Psoas muscle (tissue), 7 donors: ENCODE measurements at regions not wholly inside any gene's neighbourhood (a gene's known extent, or its start where the extent isn't known, plus 50 kb on each side); places are given as distances from the start of the nearest gene placed in this dataset.
"Not testable (repeated sequence)": the region's sequence is repeated elsewhere in the genome, so short reads cannot be mapped to it uniquely, and the experiment has no call there.

Experiments
- ATAC-seq, 4 donors: fragments of 200-7000 bp; cut with Tn5 transposase; one replicate each; pipeline ENCODE4 v1.9.1; 2020; ENCODE audit warnings: moderate library complexity in 3 of 4, mild to moderate bottlenecking in 2 of 4
- DNase-seq, 2 donors: peaks; one replicate each; pipeline ENCODE4 v3.0.0-alpha.2; 2020
- H3K27ac ChIP-seq: fragments of 200-600 bp; one replicate; pipeline ENCODE4 v1.8.0; 2022
- H3K27me3 ChIP-seq, 3 donors: fragments of 200-600 bp in 1 of 3; one replicate each; pipeline versions ENCODE4 v1.6.1 to v1.8.0; 2013 to 2022; ENCODE audit warnings: low read length in 2 of 3, mild to moderate bottlenecking in 2 of 3, moderate library complexity in 1 of 3; ENCODE audit not compliant: insufficient read depth in 3 of 3
- H3K36me3 ChIP-seq, 2 donors: fragments of 200-600 bp in 1 of 2; one replicate each; pipeline versions ENCODE4 v1.6.1 to v1.8.0; 2013 to 2022; ENCODE audit warnings: low read depth in 1 of 2, mild to moderate bottlenecking in 1 of 2, moderate library complexity in 1 of 2; ENCODE audit not compliant: insufficient read depth in 1 of 2
- H3K4me1 ChIP-seq: fragments of 200-600 bp; one replicate; pipeline ENCODE4 v1.8.0; 2022
- H3K4me3 ChIP-seq: fragments of 200-600 bp; one replicate; pipeline ENCODE4 v1.8.0; 2022; ENCODE audit warnings: mild to moderate bottlenecking
- H3K9me3 ChIP-seq: fragments of 200-600 bp; one replicate; pipeline ENCODE4 v1.8.0; 2022
- WGBS, 3 donors: extraction: QIAGEN DNeasy Blood & Tissue Kit; methylation state at CpG; one replicate each; pipeline versions ENCODE4 v1.1.6 to v1.1.7; 2013; 5-methylcytosine and 5-hydroxymethylcytosine counted together
- intact Hi-C, 2 donors: fragments of 100-400 bp; cut with DNase I; formaldehyde crosslinking; loops; one replicate each; pipeline versions ENCODE4 v1.11.0 to v1.14.2; 2022
- TF ChIP-seq, protein P1 (sequence below): fragments of 200-600 bp; IDR thresholded peaks from one replicate; pipeline ENCODE4 v1.8.0; 2022; ENCODE audit warnings: antibody characterized with exemption
- donor health status: healthy with polysubstance abuse.
- donor health status: DM: no; HTN: no; CAD: no; lungs with moderate emphysema.
- donor health status: Bipolar disorder and iron deficiency.
- donor health status: healthy.
- donor health status: DM: yes; HTN: yes; CAD: no.
- donor health status: DM: no; HTN: no; CAD: no.
- donor health status: DM: yes; HTN: yes; CAD: no.

- H3K4me1 ChIP-seq = no peaks in the 10 kb centered on the region
- no peaks in the 10 kb centered on the region for H3K9me3 ChIP-seq
- peaks cover 0 to 3% (median 0%) of the 10 kb centered on the region in 3 donors for H3K27me3 ChIP-seq
- ATAC-seq = no peak
- intact Hi-C loops = no loop called here
- H3K27ac ChIP-seq = no peak overlapping the region
- DNase-seq = no peak
- H3K4me3 ChIP-seq = no peak overlapping the region
- WGBS, 3 donors = 59 to 62% (median 59%) methylated on average over 2 of the region's 2 CpGs
- TF ChIP-seq, protein P1, sequence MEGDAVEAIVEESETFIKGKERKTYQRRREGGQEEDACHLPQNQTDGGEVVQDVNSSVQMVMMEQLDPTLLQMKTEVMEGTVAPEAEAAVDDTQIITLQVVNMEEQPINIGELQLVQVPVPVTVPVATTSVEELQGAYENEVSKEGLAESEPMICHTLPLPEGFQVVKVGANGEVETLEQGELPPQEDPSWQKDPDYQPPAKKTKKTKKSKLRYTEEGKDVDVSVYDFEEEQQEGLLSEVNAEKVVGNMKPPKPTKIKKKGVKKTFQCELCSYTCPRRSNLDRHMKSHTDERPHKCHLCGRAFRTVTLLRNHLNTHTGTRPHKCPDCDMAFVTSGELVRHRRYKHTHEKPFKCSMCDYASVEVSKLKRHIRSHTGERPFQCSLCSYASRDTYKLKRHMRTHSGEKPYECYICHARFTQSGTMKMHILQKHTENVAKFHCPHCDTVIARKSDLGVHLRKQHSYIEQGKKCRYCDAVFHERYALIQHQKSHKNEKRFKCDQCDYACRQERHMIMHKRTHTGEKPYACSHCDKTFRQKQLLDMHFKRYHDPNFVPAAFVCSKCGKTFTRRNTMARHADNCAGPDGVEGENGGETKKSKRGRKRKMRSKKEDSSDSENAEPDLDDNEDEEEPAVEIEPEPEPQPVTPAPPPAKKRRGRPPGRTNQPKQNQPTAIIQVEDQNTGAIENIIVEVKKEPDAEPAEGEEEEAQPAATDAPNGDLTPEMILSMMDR = no peak
- no peaks in the 10 kb centered on the region for H3K36me3 ChIP-seq
Observed at GRCh38 chr10:122780391-122780790, 65.3 kb downstream of the CUZD1 start.

DNA sequence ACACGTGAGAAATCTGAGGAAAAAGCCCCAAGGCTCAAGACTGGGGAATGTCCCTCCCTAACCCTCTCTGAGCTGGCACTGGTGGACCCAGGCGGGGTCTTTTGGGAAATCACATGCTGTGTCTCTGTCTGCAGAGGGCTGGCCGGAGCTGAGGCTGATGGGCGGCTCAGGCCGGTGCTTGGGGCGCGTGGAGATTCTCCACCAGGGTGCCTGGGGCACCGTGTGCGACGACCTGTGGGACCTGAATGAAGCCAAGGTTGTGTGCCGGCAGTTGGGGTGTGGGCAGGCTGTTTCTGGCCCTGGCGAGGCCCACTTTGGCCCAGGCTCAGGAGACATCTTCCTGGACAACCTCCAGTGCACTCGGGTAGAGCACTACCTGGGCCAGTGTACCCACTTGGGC is 65.7 kb downstream of the CUZD1 start:
- H3K36me3 ChIP-seq = no peaks in the 10 kb centered on the region
- H3K4me1 ChIP-seq = no peaks in the 10 kb centered on the region
- H3K9me3 ChIP-seq = no peaks in the 10 kb centered on the region
- H3K27ac ChIP-seq = no peak overlapping the region
- peaks cover 0 to 3% (median 0%) of the 10 kb centered on the region in 3 donors for H3K27me3 ChIP-seq
- DNase-seq = no peak
- H3K4me3 ChIP-seq = no peak overlapping the region
- intact Hi-C loops = no loop called here
- TF ChIP-seq, protein P1 = no peak
- no peak for ATAC-seq
- WGBS, 3 donors = 74 to 78% (median 76%) methylated on average over 13 of the region's 13 CpGs

DNA sequence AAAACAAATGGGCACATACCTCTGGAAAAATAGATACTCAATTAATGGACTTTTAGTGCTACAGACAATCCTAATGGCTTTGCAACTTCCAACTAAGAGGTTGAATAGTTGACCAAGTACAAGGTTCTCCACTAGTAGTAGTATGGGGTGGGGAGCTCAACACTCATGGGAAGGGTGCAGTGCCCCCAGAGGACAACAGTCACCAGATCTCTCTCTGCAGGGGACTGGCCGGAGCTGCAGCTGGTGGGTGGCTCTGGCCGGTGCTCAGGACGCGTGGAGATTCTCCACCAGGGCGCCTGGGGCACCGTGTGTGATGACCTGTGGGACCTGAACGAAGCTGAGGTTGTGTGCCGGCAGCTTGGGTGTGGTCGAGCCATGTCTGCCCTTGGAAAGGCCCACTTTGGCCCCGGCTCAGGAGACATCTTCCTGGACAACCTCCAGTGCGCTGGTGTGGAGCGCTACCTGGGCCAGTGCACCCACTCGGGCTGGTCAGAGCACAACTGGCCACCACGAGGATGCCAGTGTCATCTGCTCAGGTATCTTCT is 68.1 kb downstream of the CUZD1 start:
- Histone ChIP-seq H3K4me3 (no peak overlapping the region), H3K27me3 (peaks cover 0 to 8% (median 3%) of the 10 kb centered on the region in 3 donors), H3K4me1 (no peaks in the 10 kb centered on the region), H3K27ac (no peak overlapping the region), H3K36me3 (no peaks in the 10 kb centered on the region), H3K9me3 (no peaks in the 10 kb centered on the region)
- DNase-seq (no peak), ATAC-seq (no peak)
- intact Hi-C loops = no loop called here
- TF ChIP-seq, protein P1 = no peak
- 79 to 80% (median 79%) methylated on average over 13 to 14 of the region's 14 CpGs for WGBS, 3 donors

- Histone ChIP-seq H3K27ac (no peak overlapping the region), H3K36me3 (no peaks in the 10 kb centered on the region), H3K4me1 (no peaks in the 10 kb centered on the region), H3K4me3 (no peak overlapping the region), H3K9me3 (no peaks in the 10 kb centered on the region), H3K27me3 (peaks cover 0 to 8% (median 3%) of the 10 kb centered on the region in 3 donors)
- DNase-seq (no peak), ATAC-seq (no peak)
- intact Hi-C loops = no loop called here
- TF ChIP-seq, protein P1 = no peak
- WGBS, 3 donors = 17 to 52% (median 26%) methylated on average over 2 of the region's 2 CpGs
Observed at GRCh38 chr10:122774231-122774630, 71.4 kb downstream of the CUZD1 start.

DNA sequence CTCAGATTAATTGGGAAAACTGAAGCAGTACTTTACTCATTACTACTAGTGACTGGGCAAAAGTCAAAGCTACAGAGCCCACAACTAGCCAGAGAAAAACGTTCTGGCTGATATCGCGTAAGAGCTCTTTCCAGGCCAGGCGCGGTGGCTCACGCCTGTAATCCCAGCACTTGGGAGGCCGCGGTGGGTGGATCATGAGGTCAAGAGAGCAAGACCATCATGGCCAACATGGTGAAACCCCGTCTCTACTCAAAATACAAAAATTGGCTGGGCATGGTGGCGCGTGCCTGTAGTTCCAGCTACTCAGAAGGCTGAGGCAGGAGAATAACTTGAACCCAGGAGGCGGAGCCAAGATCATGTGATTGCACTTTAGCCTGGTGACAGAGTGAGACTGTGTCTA is 71.8 kb upstream of the C10orf120 start:
- not testable (repeated sequence) for H3K27me3 ChIP-seq, ATAC-seq

More for the DNA sequence above, 71.8 kb upstream of the C10orf120 start:
- H3K4me3 ChIP-seq, DNase-seq, intact Hi-C loops, H3K36me3 ChIP-seq, H3K4me1 ChIP-seq, H3K27ac ChIP-seq, H3K9me3 ChIP-seq: not testable (repeated sequence)
- WGBS, 3 donors = 86 to 91% (median 90%) methylated on average over 12 of the region's 12 CpGs
